Mesodermal cell (in vitro differentiated cells): ENCODE measurements at regions not wholly inside any gene's neighbourhood (a gene's known extent, or its start where the extent isn't known, plus 50 kb on each side); places are given as distances from the start of the nearest gene placed in this dataset.

Experiments
- H3K27ac ChIP-seq: 2 replicates; pipeline ENCODE4 v1.7.0; 2013; ENCODE audit warnings: mild to moderate bottlenecking, low read depth, low read length, moderate library complexity; ENCODE audit not compliant: severe bottlenecking
- H3K36me3 ChIP-seq: 2 replicates; pipeline ENCODE4 v1.7.1; 2013; ENCODE audit warnings: mild to moderate bottlenecking, low read length, moderate library complexity; ENCODE audit not compliant: control insufficient read depth, insufficient read depth
- H3K4me1 ChIP-seq: one replicate; pipeline ENCODE4 v1.7.1; 2013; ENCODE audit warnings: mild to moderate bottlenecking, low read length; ENCODE audit not compliant: insufficient read depth, control insufficient read depth, poor library complexity, severe bottlenecking
- H3K4me3 ChIP-seq: 2 replicates; pipeline ENCODE4 v1.7.0; 2013; ENCODE audit warnings: low read length, control low read depth, mild to moderate bottlenecking; ENCODE audit not compliant: insufficient read depth, poor library complexity, severe bottlenecking; ENCODE audit errors: extremely low read depth
- H3K9me3 ChIP-seq: 2 replicates; pipeline ENCODE4 v1.7.1; 2013; ENCODE audit warnings: mild to moderate bottlenecking, low read length, moderate library complexity; ENCODE audit not compliant: control insufficient read depth
- WGBS, 2 experiments: methylation state at CpG; one replicate each; pipeline ENCODE4 v1.1.5; 2013; ENCODE audit warnings: missing lambda C conversion rate in 2 of 2; ENCODE audit not compliant: insufficient coverage in 2 of 2; 5-methylcytosine and 5-hydroxymethylcytosine counted together

DNA sequence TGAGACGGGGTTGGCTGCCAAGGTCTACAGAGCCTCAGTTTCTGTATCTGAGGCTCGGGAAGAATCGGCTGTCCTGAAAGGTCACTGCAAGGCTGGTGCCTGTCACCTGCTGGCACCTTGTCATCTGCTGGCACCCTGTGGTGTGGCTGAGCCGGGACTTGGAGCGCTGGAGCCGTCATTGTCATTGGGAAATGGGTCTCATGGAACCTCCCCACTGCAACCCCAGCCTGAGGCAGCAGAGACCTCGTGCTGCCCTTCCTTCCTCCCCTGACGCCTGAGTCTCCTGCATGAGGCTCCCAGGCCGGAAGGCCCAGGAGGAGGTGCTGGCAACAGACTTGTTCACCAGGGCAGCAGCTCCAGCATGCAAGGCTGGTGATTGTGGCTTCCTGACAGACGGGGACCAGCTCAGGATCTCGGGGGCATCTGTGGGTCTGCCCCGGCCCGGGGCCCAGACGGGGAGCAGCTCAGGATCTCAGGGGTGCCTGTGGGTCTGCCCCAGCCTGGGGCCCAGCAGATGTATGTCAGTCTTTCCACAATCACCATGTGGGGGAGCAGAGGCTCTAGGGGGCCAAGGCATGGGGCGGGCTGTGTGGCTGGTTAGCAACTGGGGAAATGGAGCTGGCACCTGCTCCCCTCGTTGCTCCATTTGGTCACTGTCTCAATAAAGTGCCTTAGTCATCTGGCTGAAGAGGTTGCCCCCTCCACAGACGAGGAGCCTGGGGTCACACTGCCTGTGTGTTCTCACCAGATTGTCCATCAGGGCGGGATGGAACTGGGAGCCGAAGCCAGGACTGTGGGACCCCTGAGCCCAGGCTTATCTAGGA is 668.7 kb downstream of the BRD1 start:
- WGBS, 2 experiments, result 88 to 91% methylated on average over 18 to 19 of the region's 19 CpGs

DNA sequence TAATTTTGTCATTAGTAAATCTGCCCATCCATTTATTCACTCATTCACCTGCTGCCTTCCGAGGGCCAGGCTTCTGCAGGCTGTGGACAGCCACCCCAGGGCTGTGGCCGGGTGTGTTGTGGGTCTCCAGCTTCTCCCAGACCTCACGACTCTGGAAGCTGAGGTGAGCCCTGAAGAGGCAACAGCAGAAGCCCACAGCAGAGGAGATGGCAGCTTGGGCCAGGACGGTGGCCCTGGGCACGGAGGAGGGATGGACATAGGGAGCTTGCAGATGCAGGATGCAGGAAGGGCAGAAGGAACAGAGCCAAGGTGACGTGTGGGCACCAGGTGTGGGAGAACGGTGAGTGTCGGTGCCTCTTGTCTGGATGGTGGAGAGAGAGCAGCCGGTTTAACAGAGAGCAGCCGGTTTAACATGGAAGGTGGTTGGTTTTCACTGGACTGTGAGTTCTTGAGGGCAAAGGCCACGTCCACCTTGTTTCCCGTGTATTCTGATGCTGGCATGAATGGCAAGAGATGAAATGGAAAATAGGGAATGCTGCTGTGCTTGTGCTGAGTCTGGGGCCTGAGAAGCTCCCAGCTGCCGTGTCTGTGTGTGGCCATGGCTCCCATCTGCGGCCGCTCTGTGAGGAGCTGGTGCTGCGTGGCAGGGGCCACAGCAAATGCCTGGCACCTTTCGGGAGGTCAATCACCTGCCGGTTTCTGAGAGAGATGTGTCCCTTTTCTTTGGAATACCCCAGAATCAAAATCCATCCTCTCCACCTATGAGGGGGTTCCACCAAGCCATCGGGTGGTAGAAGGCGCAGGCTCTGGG is 669.9 kb downstream of the BRD1 start:
- WGBS, 2 experiments, result 88 to 93% methylated on average over 18 to 20 of the region's 20 CpGs
- H3K36me3 ChIP-seq, result no peaks in the 10 kb centered on the region
- H3K4me1 ChIP-seq, result no peaks in the 10 kb centered on the region
- no peak overlapping the region for H3K27ac ChIP-seq
- no peaks in the 10 kb centered on the region for H3K9me3 ChIP-seq
- no peak overlapping the region for H3K4me3 ChIP-seq

More for the DNA sequence above, 668.7 kb downstream of the BRD1 start:
- no peaks in the 10 kb centered on the region for H3K9me3 ChIP-seq
- no peaks in the 10 kb centered on the region for H3K36me3 ChIP-seq
- no peak overlapping the region for H3K27ac ChIP-seq
- H3K4me3 ChIP-seq, result no peak overlapping the region
- H3K4me1 ChIP-seq, result no peaks in the 10 kb centered on the region

DNA sequence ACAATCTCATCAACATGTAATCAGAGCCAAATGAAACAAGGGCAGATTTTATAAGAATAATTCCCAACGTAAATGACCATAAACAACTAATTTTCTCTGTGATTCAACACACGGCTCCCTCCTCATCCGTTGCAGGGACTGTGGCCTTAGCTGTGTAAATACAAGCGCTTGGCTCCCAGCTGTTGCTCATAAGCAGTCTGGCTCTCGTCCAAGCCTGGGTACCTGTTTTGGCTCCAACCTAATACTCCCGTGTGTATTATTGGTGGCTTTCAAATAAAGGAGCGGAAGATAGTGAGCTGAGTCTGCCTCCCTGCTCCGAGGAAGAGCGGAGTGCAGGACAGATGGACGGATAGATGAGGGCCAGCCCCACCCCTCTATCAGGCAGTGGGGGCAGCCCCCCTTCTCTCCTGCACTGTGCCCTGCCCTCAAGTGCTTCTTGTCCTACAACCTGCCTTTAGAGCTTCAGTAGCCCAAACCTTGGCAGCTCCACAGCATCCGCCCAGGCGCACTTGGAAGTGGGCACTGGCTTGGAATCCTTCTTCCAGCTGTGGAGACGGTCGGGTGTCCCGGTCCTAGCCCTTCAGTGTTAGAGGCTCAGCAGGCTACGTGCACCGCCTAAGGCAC is 670.9 kb downstream of the BRD1 start:
- Histone ChIP-seq H3K4me3 (no peak overlapping the region), H3K36me3 (no peaks in the 10 kb centered on the region), H3K27ac (no peak overlapping the region), H3K9me3 (no peaks in the 10 kb centered on the region), H3K4me1 (peaks cover 7% of the 10 kb centered on the region)
- 89 to 90% methylated on average over 16 to 17 of the region's 17 CpGs for WGBS, 2 experiments

DNA sequence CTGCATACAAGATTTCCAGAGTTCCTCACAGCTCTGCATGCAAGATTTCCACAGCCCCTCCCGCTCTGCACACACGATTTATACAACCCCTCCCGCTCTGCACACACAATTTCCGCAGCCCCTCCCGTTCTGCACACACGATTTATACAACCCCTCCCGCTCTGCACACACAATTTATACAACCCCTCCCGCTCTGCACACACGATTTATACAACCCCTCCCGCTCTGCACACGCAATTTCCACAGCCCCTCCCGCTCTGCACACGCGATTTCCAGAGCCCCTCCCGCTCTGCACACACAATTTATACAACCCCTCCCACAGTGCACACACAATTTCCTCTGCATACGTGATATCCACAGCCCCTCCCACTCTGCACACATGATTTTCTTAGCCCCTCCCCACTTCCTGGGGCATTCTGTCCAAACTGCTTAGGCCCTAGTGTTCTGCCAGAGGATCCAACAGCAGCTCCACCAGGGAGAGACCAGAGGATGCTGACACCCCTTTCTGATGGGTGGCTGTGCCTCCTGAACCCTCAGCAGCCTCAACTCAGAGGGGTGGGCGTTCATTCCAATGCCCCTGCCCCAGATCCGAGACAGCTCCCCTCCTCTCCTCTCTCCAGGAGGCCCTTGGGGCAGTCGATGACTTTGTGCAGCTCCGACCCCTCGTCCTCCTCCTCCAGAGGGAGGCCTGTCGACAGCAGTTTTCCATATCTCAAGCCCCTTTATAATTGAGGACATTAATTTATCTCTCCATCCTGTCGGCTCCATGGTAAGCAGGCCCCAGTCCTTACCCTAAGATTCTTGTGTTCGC is 671.7 kb downstream of the BRD1 start:
- WGBS, 2 experiments, result 73 to 75% methylated on average over 17 to 22 of the region's 24 CpGs
- peaks cover 9% of the 10 kb centered on the region for H3K4me1 ChIP-seq
- H3K4me3 ChIP-seq, result no peak overlapping the region
- H3K36me3 ChIP-seq, result no peaks in the 10 kb centered on the region
- no peaks in the 10 kb centered on the region for H3K9me3 ChIP-seq
- H3K27ac ChIP-seq, result no peak overlapping the region

DNA sequence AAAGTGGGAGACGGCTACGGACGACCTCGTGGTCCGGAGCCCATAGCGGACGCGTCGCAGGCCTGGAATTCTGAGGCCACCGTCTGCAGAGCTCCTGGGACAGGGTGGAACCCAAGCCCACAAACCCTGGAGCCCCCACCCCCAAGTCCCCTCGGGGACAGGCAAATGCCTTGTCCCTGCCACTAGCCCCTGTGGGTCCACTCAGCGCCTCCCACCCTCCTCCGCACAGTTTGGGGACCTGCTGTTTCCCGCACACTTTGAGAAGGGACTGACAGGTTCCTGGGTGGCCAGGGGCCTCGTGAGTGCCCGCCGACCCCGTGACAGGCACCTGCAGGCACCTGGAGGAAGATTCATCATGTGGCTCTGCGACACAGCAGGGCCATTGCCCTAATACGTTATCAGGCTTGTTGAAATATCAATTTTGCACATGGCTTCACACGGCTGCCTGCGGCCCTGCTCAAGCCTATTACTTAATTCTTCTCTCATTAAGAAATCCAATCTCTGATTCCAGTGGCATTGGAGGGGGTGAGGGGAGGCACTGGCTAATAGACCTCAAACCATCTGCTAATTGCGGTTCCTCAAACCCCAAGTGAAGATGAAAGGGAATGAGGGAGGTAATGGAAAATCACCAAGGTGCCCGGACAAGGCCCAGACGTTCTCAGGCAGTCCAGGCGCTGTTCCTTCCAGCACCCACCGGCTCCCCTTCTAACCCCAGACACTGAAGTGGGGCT is 672.5 kb downstream of the BRD1 start:
- peaks cover 9% of the 10 kb centered on the region for H3K4me1 ChIP-seq
- no peaks in the 10 kb centered on the region for H3K36me3 ChIP-seq
- H3K27ac ChIP-seq, result no peak overlapping the region
- 83 to 89% methylated on average over 20 to 21 of the region's 27 CpGs for WGBS, 2 experiments
- no peak overlapping the region for H3K4me3 ChIP-seq
- no peaks in the 10 kb centered on the region for H3K9me3 ChIP-seq

DNA sequence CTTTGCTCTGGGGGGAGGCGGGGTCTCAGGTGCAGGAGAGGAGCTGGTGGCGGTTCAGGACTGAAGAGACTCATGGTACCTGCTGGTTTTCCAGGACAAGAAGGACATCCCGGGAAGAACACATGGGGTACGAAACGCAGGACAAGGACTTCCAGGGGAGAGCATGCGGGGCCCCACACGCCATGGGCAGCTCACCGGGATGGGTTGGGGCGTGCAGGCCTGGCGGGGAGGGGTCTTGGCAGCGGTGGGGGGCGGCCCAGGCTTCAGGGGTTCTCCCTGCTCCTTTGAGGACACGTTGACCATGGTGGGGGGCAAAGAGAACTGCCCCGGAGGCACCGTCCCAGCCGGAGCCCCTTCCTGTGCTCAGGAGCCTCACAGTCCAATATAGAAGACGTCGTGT is 673.2 kb downstream of the BRD1 start:
- WGBS, 2 experiments, result 88 to 89% methylated on average over 10 to 16 of the region's 18 CpGs

DNA sequence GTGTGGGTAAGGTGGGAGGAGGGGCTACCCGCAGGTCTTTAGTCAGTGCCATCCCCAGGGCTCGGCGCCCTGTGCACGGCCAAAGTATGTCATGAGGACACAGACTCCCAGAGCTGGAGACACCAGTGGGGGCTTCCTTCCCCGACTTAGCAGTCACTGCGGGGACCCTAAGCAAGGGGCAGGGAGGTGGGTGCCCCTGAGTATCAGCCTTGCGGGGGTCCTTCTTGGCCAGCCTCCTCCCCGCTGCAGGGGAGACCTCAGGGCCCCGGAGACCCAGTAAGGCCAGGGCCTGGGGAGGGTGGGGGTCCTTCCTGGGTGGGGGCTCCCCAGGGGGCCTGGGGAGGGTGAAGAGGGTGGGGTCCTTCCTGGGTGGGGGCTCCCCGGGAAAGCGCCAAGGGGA is 673.8 kb downstream of the BRD1 start:
- peaks cover 9% of the 10 kb centered on the region for H3K4me1 ChIP-seq
- H3K36me3 ChIP-seq, result no peaks in the 10 kb centered on the region
- 88 to 96% methylated on average over 6 of the region's 11 CpGs for WGBS, 2 experiments
- H3K9me3 ChIP-seq, result no peaks in the 10 kb centered on the region
- no peak overlapping the region for H3K4me3 ChIP-seq
- no peak overlapping the region for H3K27ac ChIP-seq

More for the DNA sequence above, 673.2 kb downstream of the BRD1 start:
- Histone ChIP-seq H3K4me1 (peaks cover 9% of the 10 kb centered on the region), H3K9me3 (no peaks in the 10 kb centered on the region), H3K36me3 (no peaks in the 10 kb centered on the region), H3K27ac (no peak overlapping the region), H3K4me3 (no peak overlapping the region)

DNA sequence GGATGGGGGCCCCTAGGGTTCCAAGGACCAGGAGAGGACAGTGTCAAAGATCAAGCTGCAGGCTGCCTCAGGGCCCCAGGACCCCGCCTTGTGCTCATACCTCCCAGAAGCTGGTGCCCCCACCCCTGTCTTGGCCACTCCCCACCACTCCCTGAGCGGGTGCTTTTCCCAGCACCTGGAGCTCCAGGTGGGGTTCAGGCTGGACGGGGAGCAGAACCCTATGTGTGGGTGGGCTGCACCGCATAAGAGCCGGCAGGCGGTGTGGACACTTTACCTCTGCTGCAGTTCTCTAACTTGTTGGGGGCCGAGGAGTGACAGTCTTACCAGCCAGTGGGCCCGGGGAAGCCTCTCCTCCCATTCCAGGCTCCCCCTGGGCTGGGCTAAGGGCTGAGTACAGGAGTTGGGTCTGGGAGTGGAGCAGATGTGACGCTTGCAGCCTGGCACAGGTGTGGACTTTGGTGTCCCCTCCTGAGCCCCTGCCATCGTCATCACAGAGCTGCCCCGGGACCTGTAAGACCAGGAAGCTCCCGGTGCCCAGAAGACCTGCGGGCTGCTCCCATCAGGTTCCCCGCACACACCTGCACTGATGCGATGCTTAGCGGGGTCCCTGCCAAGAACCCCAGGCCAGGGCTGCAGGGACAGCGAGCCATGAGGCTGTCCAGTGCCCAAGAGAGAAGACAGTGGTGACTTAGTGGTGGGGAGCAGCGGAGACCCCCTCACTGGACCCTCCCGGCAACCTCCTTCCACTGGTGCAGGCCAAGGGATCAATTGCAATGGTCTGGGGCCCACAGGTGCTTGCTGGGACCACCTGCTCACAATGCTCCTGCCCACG is 674.5 kb downstream of the BRD1 start:
- 91 to 94% methylated on average over 17 of the region's 20 CpGs for WGBS, 2 experiments
- Histone ChIP-seq H3K4me3 (no peak overlapping the region), H3K27ac (no peak overlapping the region), H3K9me3 (no peaks in the 10 kb centered on the region), H3K4me1 (peaks cover 9% of the 10 kb centered on the region), H3K36me3 (no peaks in the 10 kb centered on the region)

DNA sequence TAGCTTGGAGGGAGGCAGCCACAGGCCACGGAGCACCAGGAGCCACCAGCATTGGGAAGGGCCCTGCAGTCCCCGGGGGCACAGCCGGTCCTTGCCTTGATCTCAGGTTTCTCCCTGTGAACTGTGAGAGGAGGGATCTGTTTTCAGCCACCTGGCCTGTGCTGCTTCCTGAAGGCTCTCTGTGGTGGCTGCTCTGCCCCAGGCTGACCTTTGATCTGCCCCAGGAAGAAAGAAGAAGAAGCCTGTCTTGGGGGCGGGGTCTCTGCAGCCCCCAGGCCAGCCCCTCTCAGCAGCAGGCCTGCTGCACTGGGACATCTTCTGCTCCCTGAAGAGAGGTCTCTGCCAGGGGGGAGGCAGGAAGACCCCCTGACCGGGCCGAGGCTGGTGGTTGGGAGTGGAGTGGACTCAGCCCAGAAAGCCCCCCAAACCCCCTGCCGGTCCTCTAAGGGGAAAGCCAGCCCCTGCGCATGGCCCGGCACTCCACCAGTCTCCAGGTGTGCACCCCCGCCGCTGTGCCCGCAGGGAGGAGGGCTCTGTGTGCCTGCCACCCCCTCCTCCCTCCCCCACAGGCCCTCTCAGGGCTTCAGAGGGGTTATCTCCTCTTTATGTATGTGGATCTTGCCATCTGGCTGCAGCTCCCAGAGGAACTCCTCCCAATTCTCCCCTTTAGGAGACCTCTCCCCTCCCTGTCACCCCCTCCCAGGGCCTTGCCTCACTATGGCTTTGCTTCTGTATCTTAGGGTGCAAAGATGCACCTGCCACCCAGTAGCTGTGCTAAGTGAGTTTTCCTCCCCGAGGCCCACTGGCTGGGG is 675.3 kb downstream of the BRD1 start:
- Histone ChIP-seq H3K9me3 (no peaks in the 10 kb centered on the region), H3K36me3 (no peaks in the 10 kb centered on the region), H3K27ac (no peak overlapping the region), H3K4me1 (peaks cover 9% of the 10 kb centered on the region), H3K4me3 (no peak overlapping the region)
- WGBS, 2 experiments, result 16 to 28% methylated on average over 6 to 9 of the region's 13 CpGs
